Osteocyte (in vitro differentiated cells): ENCODE measurements at regions not wholly inside any gene's neighbourhood (a gene's known extent, or its start where the extent isn't known, plus 50 kb on each side); places are given as distances from the start of the nearest gene placed in this dataset.

ENCODE experiments used
- DNase-seq: peaks from one replicate; pipeline ENCODE4 v3.0.0; 2021; ENCODE audit warnings: mixed read lengths; ENCODE audit not compliant: unreplicated experiment; ENCODE audit errors: extremely low spot score
- H3K27ac Mint-ChIP-seq: one replicate; pipeline ENCODE4 v1.8.0; 2021; ENCODE audit warnings: mild to moderate bottlenecking, mixed read lengths; ENCODE audit not compliant: unreplicated experiment
- H3K27me3 Mint-ChIP-seq: one replicate; pipeline ENCODE4 v1.8.0; 2021; ENCODE audit warnings: mixed read lengths; ENCODE audit not compliant: unreplicated experiment
- H3K36me3 Mint-ChIP-seq: one replicate; pipeline ENCODE4 v1.8.0; 2021; ENCODE audit warnings: mixed read lengths; ENCODE audit not compliant: unreplicated experiment
- H3K4me1 Mint-ChIP-seq: one replicate; pipeline ENCODE4 v1.8.0; 2021; ENCODE audit warnings: mixed read lengths; ENCODE audit not compliant: unreplicated experiment
- H3K4me3 Mint-ChIP-seq: one replicate; pipeline ENCODE4 v1.8.0; 2021; ENCODE audit warnings: mild to moderate bottlenecking, moderate library complexity, mixed read lengths; ENCODE audit not compliant: unreplicated experiment
- H3K9me3 Mint-ChIP-seq: one replicate; pipeline ENCODE4 v1.8.0; 2021; ENCODE audit warnings: mixed read lengths; ENCODE audit not compliant: unreplicated experiment
- TF ChIP-seq, protein P1 (sequence below): fragments of 200-600 bp; sonication (generic); IDR thresholded peaks from 2 replicates; pipeline ENCODE4 v1.5.0; 2021; ENCODE audit warnings: antibody characterized with exemption, mild to moderate bottlenecking, moderate library complexity

GRCh38 chr15:29455530-29455929 is 185.9 kb upstream of the NSMCE3 start:
- no peak for DNase-seq
- Mint-ChIP-seq H3K27ac (no peak overlapping the region), H3K9me3 (no peaks in the 10 kb centered on the region), H3K36me3 (no peaks in the 10 kb centered on the region), H3K4me3 (no peak overlapping the region), H3K27me3 (no peaks in the 10 kb centered on the region), H3K4me1 (peaks cover 11% of the 10 kb centered on the region)
- TF ChIP-seq, protein P1, sequence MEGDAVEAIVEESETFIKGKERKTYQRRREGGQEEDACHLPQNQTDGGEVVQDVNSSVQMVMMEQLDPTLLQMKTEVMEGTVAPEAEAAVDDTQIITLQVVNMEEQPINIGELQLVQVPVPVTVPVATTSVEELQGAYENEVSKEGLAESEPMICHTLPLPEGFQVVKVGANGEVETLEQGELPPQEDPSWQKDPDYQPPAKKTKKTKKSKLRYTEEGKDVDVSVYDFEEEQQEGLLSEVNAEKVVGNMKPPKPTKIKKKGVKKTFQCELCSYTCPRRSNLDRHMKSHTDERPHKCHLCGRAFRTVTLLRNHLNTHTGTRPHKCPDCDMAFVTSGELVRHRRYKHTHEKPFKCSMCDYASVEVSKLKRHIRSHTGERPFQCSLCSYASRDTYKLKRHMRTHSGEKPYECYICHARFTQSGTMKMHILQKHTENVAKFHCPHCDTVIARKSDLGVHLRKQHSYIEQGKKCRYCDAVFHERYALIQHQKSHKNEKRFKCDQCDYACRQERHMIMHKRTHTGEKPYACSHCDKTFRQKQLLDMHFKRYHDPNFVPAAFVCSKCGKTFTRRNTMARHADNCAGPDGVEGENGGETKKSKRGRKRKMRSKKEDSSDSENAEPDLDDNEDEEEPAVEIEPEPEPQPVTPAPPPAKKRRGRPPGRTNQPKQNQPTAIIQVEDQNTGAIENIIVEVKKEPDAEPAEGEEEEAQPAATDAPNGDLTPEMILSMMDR, result no peak

DNA sequence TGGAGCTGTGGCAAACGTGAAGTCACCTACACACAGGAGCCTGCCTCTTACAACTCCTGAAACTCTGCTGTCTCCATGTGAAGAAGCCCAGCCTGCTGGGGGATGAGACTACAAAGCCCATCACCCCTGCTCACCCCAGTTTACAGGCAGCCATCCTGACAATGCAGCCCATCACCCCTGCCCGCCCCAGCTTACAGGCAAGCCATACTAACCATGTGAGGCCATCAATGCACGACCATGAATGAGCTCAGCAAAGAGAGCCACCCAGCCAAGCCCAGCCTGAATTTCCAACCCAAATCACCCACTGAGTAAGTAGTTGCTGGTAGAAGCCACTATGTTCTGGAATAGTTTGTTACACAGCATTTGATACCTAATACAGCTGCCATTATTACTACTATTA is 185.4 kb upstream of the NSMCE3 start:
- Mint-ChIP-seq H3K4me1 (peaks cover 11% of the 10 kb centered on the region), H3K4me3 (no peak overlapping the region), H3K36me3 (no peaks in the 10 kb centered on the region), H3K27me3 (no peaks in the 10 kb centered on the region), H3K27ac (no peak overlapping the region), H3K9me3 (no peaks in the 10 kb centered on the region)
- no peak for DNase-seq
- TF ChIP-seq, protein P1, result no peak

DNA sequence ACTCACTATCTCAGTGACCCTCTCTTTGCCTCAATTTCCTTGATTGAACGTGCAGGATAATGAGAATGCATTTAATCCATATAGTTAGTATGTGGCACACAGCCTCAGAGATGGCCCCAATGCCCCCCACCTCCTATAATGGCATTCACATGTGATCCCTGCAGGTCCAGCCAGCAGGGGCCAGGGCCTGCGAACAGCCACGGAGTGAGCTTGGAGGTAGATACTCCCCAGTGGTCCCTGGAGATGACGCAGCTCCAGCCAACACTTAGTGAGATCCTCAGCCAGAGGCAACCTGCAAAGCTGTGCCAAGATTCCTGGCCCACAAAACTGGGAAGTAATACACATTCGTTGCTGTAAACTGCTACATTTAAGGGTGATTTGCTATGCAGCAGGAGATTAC is 184.9 kb upstream of the NSMCE3 start:
- Mint-ChIP-seq H3K4me3 (no peak overlapping the region), H3K27ac (no peak overlapping the region), H3K27me3 (peaks cover 3% of the 10 kb centered on the region), H3K4me1 (peaks cover 11% of the 10 kb centered on the region), H3K9me3 (no peaks in the 10 kb centered on the region), H3K36me3 (no peaks in the 10 kb centered on the region)
- DNase-seq, result no peak
- TF ChIP-seq, protein P1, result no peak

- no peaks in the 10 kb centered on the region for H3K9me3 Mint-ChIP-seq
- no peak overlapping the region for H3K27ac Mint-ChIP-seq
- no peaks in the 10 kb centered on the region for H3K36me3 Mint-ChIP-seq
- peak overlapping the region; percentile 49 for H3K4me3 Mint-ChIP-seq
- peaks cover 11% of the 10 kb centered on the region for H3K4me1 Mint-ChIP-seq
- no peak for DNase-seq
- H3K27me3 Mint-ChIP-seq, result peaks cover 10% of the 10 kb centered on the region
- TF ChIP-seq, protein P1, result no peak
Measured at GRCh38 chr15:29452881-29453731, 183.5 kb upstream of the NSMCE3 start.

DNA sequence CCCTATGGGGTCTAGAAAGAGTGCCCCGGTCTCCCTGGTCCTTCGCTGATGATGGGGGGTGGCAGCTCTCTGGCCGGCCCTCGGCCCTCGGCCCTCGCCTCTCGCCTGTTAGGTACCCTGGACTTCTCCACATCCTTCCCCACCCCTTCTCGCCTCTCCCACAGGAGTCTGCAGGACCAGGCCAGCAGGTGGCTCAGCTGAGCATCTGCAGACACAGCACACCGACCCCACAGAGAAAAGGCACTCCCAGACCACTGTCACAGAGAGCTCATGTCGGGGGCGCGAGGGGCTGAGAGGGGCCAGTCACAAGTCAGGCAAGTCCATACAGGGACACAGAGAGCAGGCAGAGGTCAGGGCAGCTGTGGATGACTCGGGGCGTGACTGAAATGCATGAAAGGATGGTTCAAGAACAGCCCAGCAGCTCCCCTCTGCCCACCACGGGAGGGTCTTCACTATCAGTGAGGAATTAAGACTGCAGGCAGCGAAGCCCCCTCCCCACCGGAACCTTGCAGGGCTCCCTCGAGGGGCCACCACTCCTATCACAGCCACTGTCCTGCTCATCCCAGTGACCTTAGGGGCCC is 181.7 kb upstream of the NSMCE3 start:
- no peak overlapping the region for H3K27ac Mint-ChIP-seq
- TF ChIP-seq, protein P1, result no peak
- peaks cover 10% of the 10 kb centered on the region for H3K27me3 Mint-ChIP-seq
- no peaks in the 10 kb centered on the region for H3K9me3 Mint-ChIP-seq
- H3K4me1 Mint-ChIP-seq, result peaks cover 11% of the 10 kb centered on the region
- no peak for DNase-seq
- H3K4me3 Mint-ChIP-seq, result no peak overlapping the region
- no peaks in the 10 kb centered on the region for H3K36me3 Mint-ChIP-seq
